Adrenal gland (tissue), 9 donors: ENCODE measurements at regions not wholly inside any gene's neighbourhood (a gene's known extent, or its start where the extent isn't known, plus 50 kb on each side); places are given as distances from the start of the nearest gene placed in this dataset.

ENCODE experiments used
- DNase-seq, 7 donors: peaks; one replicate each; pipeline ENCODE4 v3.0.0-alpha.2; 2019 to 2020
- H3K27ac ChIP-seq, 5 donors: fragments of 200-600 bp; sonication (generic) in 4 of 5; 1 replicate in 3 of 5; 2 replicates in 2 of 5; pipeline versions ENCODE4 v1.5.1 to v1.8.0; 2016 to 2020; ENCODE audit warnings: mild to moderate bottlenecking in 1 of 5
- H3K27me3 ChIP-seq: fragments of 200-600 bp; 2 replicates; pipeline ENCODE4 v1.8.0; 2021
- H3K36me3 ChIP-seq, 2 donors: fragments of 200-600 bp; replicated peaks in 1 of 2; 1 replicate in 1 of 2; 2 replicates in 1 of 2; pipeline versions ENCODE4 v1.5.1 to v1.8.0; 2018 to 2022
- H3K4me1 ChIP-seq, 2 donors: fragments of 200-600 bp; replicated peaks in 1 of 2; 1 replicate in 1 of 2; 2 replicates in 1 of 2; pipeline versions ENCODE4 v1.5.1 to v1.8.0; 2018 to 2021
- H3K4me3 ChIP-seq, 4 donors: fragments of 200-600 bp; sonication (generic) in 3 of 4; one replicate each; pipeline ENCODE4 v1.5.1; 2016 to 2018
- H3K9me3 ChIP-seq, 3 donors: fragments of 200-600 bp; sonication (generic) in 1 of 3; replicated peaks in 1 of 3; 1 replicate in 2 of 3; 2 replicates in 1 of 3; pipeline versions ENCODE4 v1.5.1 to v1.8.0; 2016 to 2021
- POLR2A ChIP-seq, 2 donors: fragments of 450-650 bp; IDR thresholded peaks; one replicate each; pipeline ENCODE4 v1.6.1; 2017; ENCODE audit warnings: antibody characterized with exemption in 2 of 2, mild to moderate bottlenecking in 2 of 2, moderate library complexity in 1 of 2
- WGBS, 4 donors: extraction: QIAGEN DNeasy Blood & Tissue Kit in 2 of 4; methylation state at CpG; one replicate each; pipeline versions ENCODE4 v1.1.5 to v1.1.7; 2013 to 2017; 5-methylcytosine and 5-hydroxymethylcytosine counted together
- intact Hi-C, 2 donors: fragments of 100-400 bp; cut with DNase I; formaldehyde crosslinking; loops; one replicate each; pipeline versions ENCODE4 v1.14.1 to v1.15.0; 2022 to 2023
- TF ChIP-seq, protein P1 (sequence below), 6 experiments: fragments of 450-650 bp in 4 of 6; fragments of 200-600 bp in 2 of 6; sonication (generic) in 1 of 6; IDR thresholded peaks; 1 replicate in 5 of 6; 2 replicates in 1 of 6; pipeline versions ENCODE4 v1.5.1 to v1.8.0; 2016 to 2021; ENCODE audit warnings: antibody characterized with exemption in 6 of 6, mild to moderate bottlenecking in 2 of 6, moderate library complexity in 1 of 6
- donor health status: healthy with polysubstance abuse.
- donor health status: Bipolar disorder and iron deficiency.
- donor health status: DM: yes; HTN: yes; CAD: no.
- donor health status: DM: no; HTN: no; CAD: no.
- donor health status: DM: no; HTN: no; CAD: no.

DNA sequence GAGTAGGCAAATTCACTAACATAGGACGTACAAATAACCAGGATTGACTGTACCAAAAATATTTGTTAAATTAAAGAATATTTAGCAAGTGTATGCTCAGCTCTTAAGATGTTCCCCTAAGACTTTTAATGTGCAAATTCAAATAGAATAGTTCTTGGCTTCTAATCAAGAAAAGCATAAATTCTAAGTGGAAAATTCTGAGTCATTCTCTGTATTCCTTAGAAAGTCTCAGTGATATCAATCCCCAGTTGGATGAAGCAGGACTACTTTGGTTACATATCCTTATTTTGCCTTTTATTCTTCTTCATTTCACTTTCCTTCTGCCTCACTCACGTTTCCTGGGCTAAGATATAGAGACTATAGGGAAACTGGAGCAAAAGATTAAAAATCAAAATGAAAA is 130.2 kb downstream of the IFI44 start:
- WGBS, 4 donors, result 40 to 52% (median 45%) methylated on average over 2 of the region's 2 CpGs
- Histone ChIP-seq H3K27ac (no peak overlapping the region), H3K9me3 (no peaks in the 10 kb centered on the region), H3K27me3 (no peaks in the 10 kb centered on the region), H3K4me3 (no peak overlapping the region), H3K36me3 (no peaks in the 10 kb centered on the region), H3K4me1 (no peaks in the 10 kb centered on the region)
- DNase-seq, result no peak
- TF ChIP-seq POLR2A (IDR thresholded peaks at IDR 0.05), result no peak
- TF ChIP-seq, protein P1, sequence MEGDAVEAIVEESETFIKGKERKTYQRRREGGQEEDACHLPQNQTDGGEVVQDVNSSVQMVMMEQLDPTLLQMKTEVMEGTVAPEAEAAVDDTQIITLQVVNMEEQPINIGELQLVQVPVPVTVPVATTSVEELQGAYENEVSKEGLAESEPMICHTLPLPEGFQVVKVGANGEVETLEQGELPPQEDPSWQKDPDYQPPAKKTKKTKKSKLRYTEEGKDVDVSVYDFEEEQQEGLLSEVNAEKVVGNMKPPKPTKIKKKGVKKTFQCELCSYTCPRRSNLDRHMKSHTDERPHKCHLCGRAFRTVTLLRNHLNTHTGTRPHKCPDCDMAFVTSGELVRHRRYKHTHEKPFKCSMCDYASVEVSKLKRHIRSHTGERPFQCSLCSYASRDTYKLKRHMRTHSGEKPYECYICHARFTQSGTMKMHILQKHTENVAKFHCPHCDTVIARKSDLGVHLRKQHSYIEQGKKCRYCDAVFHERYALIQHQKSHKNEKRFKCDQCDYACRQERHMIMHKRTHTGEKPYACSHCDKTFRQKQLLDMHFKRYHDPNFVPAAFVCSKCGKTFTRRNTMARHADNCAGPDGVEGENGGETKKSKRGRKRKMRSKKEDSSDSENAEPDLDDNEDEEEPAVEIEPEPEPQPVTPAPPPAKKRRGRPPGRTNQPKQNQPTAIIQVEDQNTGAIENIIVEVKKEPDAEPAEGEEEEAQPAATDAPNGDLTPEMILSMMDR (IDR thresholded peaks at IDR 0.05), result no peak
- intact Hi-C loops, result no loop called here

DNA sequence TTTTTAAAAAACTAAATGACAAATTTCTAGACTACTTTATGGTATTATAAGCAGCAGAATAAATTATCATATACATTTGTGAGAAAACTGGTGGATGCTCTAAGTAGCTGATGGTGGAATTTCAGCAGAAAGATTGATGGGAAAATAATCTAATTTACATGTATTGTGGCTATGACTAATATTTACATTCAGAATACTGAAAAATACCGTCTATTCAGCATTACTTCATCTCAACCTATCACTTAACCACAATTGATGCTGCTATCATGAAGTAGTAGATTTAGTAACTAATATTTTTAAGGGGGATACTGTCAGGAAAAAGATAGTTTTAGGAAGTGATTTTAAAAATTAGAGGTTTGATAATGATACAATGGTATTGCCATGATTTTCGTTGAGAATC is 137.9 kb downstream of the IFI44 start:
- Histone ChIP-seq H3K4me1 (no peaks in the 10 kb centered on the region), H3K36me3 (no peaks in the 10 kb centered on the region), H3K27me3 (no peaks in the 10 kb centered on the region), H3K4me3 (no peak overlapping the region), H3K27ac (no peak overlapping the region), H3K9me3 (no peaks in the 10 kb centered on the region)
- TF ChIP-seq, protein P1 (IDR thresholded peaks at IDR 0.05), result no peak
- no peak for TF ChIP-seq POLR2A (IDR thresholded peaks at IDR 0.05)
- intact Hi-C loops, result no loop called here
- whole genome bisulfite sequencing, 4 donors, result 41 to 56% (median 45%) methylated on average over 2 of the region's 2 CpGs
- DNase-seq, result no peak

GRCh38 chr1:78790174-78790573 is 140.5 kb downstream of the IFI44 start:
- no peak for TF ChIP-seq POLR2A (IDR thresholded peaks at IDR 0.05)
- TF ChIP-seq, protein P1 (IDR thresholded peaks at IDR 0.05), result no peak
- 74 to 86% (median 78%) methylated on average over 3 of the region's 3 CpGs for WGBS, 4 donors
- no peak overlapping the region for H3K27ac ChIP-seq

DNA sequence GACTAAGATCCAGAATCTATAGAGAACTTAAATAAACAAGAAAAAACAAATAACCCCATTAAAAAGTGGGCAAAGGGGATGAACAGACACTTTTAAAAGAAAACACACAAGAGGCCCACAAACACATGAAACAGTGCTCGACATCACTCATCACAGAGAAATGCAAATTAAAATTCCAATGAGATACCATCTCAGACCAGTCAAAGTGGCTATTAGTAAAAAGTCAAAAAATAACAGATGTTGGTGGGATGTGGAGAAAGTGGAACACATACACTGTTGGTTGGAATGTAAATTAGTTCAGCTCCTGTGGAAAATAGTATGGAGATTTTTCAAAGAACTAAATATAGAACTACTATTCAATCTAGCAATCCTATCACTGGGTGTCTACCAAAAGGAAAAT is 143.1 kb downstream of the IFI44 start:
- Histone ChIP-seq H3K36me3 (no peaks in the 10 kb centered on the region), H3K27me3 (no peaks in the 10 kb centered on the region), H3K27ac (no peak overlapping the region), H3K4me1 (no peaks in the 10 kb centered on the region), H3K4me3 (no peak overlapping the region), H3K9me3 (no peaks in the 10 kb centered on the region)
- intact Hi-C loops, result no loop called here
- 69 to 92% (median 79%) methylated on average over 1 of the region's 1 CpG for WGBS, 4 donors
- DNase-seq, result no peak
- TF ChIP-seq POLR2A (IDR thresholded peaks at IDR 0.05), result no peak
- TF ChIP-seq, protein P1 (IDR thresholded peaks at IDR 0.05), result no peak

More at GRCh38 chr1:78790174-78790573, 140.5 kb downstream of the IFI44 start:
- no peak for DNase-seq
- Histone ChIP-seq H3K9me3 (no peaks in the 10 kb centered on the region), H3K4me3 (no peak overlapping the region), H3K27me3 (no peaks in the 10 kb centered on the region), H3K36me3 (no peaks in the 10 kb centered on the region), H3K4me1 (no peaks in the 10 kb centered on the region)
- intact Hi-C loops, result no loop called here
